Dermis microvascular lymphatic vessel endothelial cell (primary cell): ENCODE measurements at regions not wholly inside any gene's neighbourhood (a gene's known extent, or its start where the extent isn't known, plus 50 kb on each side); places are given as distances from the start of the nearest gene placed in this dataset.

ENCODE experiments used
- DNase-seq, 2 donors: peaks; one replicate each; pipeline versions ENCODE4 v3.0.0 to v3.0.0-alpha.2; 2010; ENCODE audit warnings: low read depth in 2 of 2

GRCh38 chr6:2535506-2535905 is 215.2 kb downstream of the MYLK4 start:
- no peak for DNase-seq

GRCh38 chr6:2534406-2535042 is 216.2 kb downstream of the MYLK4 start:
- peak in 1 of 2 donors; percentile 24 for DNase-seq

GRCh38 chr6:2531426-2532215 is 219.1 kb downstream of the MYLK4 start:
- DNase-seq: no peak

GRCh38 chr6:2529211-2529719 is 221.5 kb downstream of the MYLK4 start:
- no peak for DNase-seq

- no peak for DNase-seq
These were observed 222.6 kb downstream of the MYLK4 start for GRCh38 chr6:2528156-2528555.

- DNase-seq: no peak
These were observed 224.0 kb downstream of the MYLK4 start for GRCh38 chr6:2526766-2527165.

GRCh38 chr6:2524090-2524489 is 226.6 kb downstream of the MYLK4 start:
- DNase-seq: peak in 1 of 2 donors; percentile 7

GRCh38 chr6:2523061-2523460 is 227.7 kb downstream of the MYLK4 start:
- DNase-seq: no peak

- DNase-seq: peak in 1 of 2 donors; percentile 68
These were observed 228.2 kb downstream of the MYLK4 start for GRCh38 chr6:2522521-2522920.

GRCh38 chr6:2517855-2518473 is 232.8 kb downstream of the MYLK4 start:
- DNase-seq: no peak

- no peak for DNase-seq
These were observed 233.3 kb downstream of the MYLK4 start for GRCh38 chr6:2517401-2517800.

GRCh38 chr6:2516059-2516458 is 234.7 kb downstream of the MYLK4 start:
- no peak for DNase-seq

- no peak for DNase-seq
These were observed 235.7 kb downstream of the MYLK4 start for GRCh38 chr6:2514965-2515543.

- no peak for DNase-seq
These were observed 237.9 kb downstream of the MYLK4 start for GRCh38 chr6:2512802-2513201.

- no peak for DNase-seq
These were observed 240.4 kb downstream of the MYLK4 start for GRCh38 chr6:2510316-2510715.

GRCh38 chr6:2509711-2510110 is 241.0 kb downstream of the MYLK4 start:
- DNase-seq: no peak

- no peak for DNase-seq
These were observed 242.7 kb downstream of the MYLK4 start for GRCh38 chr6:2508071-2508470.

GRCh38 chr6:2507521-2508037 is 243.1 kb downstream of the MYLK4 start:
- DNase-seq: no peak

- DNase-seq: no peak
These were observed 243.7 kb downstream of the MYLK4 start for GRCh38 chr6:2507016-2507415.

- no peak for DNase-seq
These were observed 245.1 kb downstream of the MYLK4 start for GRCh38 chr6:2505624-2506023.

- DNase-seq: no peak
These were observed 246.1 kb downstream of the MYLK4 start for GRCh38 chr6:2504495-2505064.
